CD4-positive, alpha-beta T cell treated with Interleukin-2 at 100 ng/mL for 4 hours (primary cell): ENCODE measurements at regions not wholly inside any gene's neighbourhood (a gene's known extent, or its start where the extent isn't known, plus 50 kb on each side); places are given as distances from the start of the nearest gene placed in this dataset.
"Not testable (repeated sequence)": the region's sequence is repeated elsewhere in the genome, so short reads cannot be mapped to it uniquely, and the experiment has no call there.

ENCODE experiments used
- DNase-seq: peaks from one replicate; pipeline ENCODE4 v3.0.0-alpha.2; 2020; ENCODE audit warnings: low spot score

DNA sequence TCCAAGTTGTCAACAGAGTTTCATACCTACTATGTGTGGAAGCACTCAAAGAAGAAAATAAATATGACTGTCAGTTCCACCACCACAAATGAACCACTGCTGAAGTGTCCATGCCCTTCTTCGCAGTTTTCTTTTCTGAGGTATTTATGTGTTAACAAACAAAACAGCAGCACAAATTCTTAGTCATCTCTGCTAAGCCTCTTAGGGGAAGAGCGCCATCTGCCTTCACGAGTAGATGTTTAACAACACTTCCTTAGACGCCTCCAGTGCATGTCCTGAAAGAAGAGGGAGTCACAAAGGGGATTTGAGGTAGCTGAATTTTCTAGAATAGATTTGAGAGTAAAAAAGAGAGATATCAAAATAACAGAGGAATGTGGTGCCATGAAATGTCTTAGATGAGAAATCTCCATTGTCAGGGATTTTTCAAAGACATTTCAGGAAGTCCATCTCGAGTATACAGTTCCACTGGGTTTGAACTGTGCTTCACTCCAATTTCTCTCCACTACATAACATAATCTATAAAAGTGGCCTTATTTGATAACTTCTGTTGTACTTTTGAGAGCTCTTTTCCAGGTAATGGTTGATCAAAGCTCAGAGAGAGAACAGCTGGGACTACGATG is 775.3 kb upstream of the POM121L12 start:
- DNase-seq, result no peak

DNA sequence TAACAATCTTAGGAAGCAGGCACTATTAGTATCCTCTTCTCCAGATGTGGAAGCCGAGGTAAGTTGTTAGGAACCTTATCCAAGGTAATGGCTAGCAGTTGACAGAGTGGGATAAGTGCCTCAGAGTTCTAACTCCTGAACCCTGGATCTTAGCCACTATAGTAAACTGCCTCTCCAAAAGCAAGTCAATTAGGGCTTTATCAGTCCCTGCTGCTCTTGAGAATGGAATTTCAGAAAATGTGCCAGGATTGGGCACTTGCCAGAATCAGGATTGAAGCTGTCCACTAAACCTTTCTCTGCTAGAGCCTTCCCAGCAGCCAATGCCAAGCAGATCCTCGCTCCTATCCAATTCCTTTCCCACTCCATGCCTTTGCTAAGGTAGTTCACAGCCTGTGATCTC is 777.5 kb upstream of the POM121L12 start:
- DNase-seq, result no peak

DNA sequence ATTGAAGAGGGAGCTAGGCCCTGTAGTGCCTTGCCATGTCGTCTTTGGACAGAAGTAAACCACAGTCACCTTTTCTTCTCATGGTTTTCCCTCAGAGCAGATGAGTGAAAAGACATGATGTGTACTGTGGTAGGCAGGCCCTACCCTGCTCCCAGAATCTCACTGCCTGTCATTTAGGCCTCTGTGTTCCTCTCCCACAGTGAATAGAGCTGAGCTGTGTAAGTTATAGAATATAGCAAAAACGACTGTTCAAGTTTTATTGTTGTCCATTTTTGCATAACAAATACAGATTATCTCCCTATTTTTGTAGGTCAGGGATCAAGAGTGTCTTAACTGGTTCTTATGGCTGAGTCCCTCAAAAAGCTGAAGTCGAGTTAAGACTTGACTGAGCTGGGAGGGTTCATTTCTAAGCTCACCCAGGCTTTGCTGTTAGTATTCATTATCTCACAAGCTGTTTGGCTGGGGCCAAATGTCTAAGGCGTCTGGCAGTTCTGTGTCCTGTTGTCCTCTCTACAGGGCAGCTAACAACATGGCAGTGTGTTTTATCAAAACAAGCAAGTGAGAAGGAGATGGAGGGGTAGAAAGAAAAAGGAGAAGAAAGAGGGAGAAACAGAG is 780.9 kb upstream of the POM121L12 start:
- no peak for DNase-seq

DNA sequence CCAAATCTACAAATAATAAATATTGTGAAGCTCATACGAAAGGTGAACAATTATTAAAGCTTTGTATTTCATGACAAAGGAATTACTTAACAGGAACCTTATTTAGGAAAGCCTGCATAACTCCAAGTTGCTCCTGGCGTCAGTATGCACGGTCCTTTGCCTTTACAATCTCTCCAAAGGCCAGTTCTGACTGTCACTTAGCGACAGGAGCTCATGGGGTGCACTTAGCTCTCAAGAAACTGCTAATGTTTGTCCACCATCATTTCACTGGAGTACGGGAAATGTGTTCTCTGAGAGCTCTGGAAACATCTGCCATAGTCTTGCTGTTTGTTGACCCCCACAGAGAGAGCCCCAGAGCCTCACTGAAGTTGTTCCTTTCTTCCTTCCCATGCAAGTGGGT is 781.5 kb upstream of the POM121L12 start:
- no peak for DNase-seq

DNA sequence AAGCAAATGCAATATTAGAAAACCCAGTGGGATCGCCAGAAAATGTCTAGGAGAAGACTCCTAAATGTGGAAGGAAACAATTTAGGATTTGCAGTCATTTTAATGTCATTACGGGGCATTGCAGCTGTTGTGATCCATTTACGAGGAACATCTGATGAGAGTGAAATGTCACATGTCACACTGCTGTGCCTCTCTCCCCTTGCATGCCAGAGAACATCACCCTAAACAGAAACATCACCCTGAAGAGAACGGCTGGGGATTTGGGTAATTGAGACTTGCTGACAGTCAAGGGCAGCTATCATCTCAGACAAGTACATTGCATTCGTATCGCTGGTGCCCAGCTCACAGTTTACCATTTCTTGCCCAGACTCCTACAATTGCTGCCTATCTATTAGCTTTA is 785.7 kb upstream of the POM121L12 start:
- DNase-seq, result no peak

DNA sequence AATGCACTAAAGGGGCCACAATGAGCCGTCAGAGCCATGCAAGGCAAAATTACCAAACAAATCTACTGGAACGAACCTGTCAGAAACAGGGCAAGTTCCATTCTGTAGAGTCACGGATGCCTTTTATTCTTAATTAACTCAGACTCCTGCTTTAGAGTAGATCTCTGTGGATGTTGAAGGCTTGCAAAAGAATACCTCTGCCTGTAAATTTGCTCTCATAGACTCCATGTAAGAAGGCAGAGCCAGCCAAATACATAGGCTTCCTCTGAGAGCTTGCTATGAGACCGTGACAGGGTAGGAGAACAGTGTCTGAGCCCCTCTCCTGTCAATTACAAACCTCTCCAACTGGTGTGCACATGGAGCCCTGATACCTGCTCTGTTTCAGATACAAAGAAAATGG is 787.9 kb upstream of the POM121L12 start:
- no peak for DNase-seq

DNA sequence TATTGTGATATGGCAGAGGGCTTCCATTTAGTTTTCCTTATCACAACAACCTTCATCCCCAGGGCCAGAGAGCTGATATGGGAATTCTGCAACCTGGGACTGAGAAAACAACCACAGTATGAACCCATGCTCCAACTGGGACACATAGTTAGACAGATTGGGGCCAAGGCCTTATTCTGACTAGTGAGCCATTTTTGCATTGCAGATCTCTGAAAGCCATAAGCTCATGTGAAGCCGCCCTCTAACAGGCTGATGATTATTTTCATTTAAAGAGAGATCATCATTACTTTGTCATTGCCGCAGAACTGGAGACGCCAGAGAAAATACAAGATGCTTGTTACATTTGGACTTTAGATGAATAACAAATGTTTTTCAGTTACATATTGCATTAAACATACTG is 791.7 kb upstream of the POM121L12 start:
- no peak for DNase-seq

DNA sequence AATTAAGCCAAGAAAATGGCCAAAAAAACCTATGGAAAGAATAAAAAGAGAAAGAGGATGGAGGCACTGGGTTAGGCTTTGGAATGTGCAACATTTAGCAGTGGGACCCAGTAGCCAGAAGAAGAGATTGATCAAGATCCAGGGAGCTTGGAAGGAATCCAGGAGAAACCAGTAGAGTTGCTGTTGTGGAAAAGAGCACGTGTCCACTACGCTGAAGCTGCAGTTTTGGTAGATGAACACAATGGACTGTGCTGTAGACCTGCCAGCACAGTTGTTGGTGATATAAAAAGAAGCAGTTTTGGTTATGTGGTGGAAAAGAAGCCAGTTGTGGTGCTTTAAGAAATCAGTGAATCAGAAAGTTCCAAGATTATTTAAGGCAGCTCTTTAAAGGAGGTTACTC is 802.2 kb upstream of the POM121L12 start:
- DNase-seq, result no peak

DNA sequence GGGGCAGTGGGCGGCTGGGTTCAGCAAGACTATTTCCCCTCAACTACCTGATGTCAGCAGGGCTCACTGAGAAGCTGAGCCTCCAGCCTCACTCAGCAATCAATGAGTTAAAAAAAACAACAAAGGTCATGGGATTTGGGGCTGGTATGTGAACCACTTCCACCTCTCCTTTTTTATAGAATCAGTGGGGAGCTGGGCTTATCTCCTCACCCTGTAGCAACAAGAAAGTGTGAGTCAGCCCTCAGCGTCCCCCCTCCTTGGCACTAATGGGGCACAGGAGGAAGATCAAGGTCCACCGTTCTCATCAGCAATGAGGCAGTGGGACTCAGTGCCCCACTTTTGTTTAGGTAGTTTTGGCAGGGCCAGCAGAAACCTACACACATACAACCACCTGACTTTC is 823.5 kb upstream of the POM121L12 start:
- DNase-seq, result no peak

DNA sequence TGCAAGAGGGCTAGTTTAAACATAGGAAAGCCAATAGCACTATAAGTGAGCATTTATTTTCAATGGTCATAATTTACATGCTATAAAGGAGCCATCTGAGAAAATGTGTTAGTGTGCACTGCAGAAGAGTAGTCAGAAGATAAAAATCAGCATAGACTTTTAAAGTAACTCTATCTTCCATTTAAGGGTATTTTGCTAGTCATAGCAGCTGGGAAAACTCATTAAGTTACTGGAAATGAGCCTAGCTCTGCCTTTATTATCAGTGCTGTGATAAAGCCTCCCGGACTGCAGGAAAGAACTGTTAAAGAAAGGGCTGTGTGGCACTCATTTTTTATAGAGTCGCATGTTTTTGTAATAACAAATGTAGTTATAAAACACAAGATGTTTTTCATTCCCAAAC is 825.8 kb upstream of the POM121L12 start:
- no peak for DNase-seq

DNA sequence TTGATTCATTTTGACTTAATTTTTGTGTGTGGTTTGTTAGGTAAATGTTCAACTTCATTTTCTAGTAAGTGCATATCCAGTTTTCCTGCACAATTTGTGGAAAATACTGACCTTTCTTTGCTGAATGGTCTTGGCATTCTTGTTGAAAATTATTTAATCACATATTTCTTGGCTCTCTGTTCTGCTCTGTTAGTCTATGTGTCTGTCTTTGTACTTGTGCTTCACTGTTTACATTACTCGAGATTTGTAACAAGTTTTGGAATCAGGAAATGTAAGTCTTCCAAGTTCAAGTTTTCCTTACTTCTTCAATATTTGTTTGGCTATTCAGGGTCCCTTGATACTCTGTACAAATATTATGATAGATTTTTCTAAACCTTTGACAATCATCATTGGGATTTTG is 838.2 kb upstream of the POM121L12 start:
- no peak for DNase-seq

DNA sequence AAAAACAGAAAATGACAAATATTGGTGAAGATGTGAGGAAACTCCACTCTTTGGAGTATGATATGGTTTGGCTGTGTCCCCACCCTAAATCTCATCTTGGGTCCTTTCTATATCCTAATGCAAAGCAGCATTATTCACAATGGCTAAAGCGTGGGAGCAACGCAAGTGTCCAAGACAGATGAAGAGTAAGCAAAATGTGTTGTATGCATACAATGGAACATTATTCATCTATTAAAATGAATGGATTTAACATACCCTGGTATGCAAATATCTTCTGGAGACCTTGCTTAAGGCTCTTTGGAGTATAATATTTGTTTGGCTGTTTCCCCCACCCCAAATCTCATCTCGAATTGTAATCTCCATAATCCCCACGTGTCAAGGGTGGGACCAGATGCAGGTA is 839.8 kb upstream of the POM121L12 start:
- no peak for DNase-seq

DNA sequence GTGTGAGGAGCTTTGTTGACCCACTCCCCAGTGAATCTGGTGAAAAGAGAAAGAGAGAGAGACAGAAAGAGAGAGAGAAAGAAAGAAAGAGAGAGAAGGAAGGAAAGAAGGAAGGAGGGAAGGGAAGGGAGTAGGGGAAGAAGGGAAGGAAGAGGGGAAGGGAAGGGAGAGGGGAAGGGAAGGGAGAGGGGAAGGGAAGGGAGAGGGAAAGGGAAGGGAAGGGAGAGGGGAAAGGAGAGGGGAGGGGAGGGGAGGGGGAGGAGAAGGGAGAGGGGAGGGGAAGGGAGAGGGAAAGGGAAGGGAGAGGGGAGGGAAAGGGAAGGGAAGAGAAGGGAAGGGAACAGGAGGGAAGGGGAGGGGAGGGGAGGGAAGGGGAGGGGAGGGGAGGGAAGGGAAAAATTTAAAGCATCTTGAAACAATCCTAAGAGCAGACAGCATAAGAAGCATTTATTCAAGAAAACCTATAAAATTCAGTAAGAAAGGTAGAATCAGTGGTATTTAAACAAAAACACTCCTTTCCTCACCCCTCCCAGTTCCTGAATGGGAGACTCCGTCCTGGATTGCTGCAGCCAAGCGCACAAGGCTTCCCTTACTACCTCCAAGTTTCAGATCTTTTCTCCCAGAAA is 846.2 kb upstream of the POM121L12 start:
- no peak for DNase-seq

DNA sequence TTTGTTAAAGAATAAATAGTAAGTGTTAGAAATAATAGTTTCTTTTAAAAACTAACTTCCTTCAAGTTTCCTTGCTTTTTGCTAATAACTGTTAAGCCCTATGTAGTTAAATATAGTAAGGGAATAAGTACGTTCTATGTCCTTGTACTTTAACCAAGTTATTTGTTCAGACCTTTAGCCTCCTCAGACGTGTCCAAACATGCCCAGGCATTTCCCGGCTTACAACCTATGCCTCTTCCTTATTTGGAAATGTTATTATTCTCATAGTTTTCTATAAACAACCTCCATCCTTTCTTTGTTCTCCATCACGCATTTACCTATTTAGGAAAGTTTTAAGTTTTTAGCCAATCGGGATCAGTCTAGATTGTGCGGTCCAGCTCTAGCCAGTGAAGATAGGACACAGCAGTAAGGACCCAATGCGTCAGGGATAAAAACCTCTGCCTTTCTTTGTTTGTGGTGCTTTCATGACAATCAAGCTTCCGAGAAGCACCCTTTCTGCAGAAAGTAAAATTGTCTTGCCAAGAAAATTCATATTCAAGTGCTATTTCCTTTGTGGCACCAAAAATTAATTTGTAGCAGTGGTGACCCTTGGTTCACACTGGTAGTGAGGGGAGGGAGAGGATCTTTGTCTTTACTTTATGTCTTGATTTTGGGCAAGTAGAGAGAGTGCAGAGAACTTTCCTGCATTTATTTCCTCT is 851.3 kb upstream of the POM121L12 start:
- no peak for DNase-seq

DNA sequence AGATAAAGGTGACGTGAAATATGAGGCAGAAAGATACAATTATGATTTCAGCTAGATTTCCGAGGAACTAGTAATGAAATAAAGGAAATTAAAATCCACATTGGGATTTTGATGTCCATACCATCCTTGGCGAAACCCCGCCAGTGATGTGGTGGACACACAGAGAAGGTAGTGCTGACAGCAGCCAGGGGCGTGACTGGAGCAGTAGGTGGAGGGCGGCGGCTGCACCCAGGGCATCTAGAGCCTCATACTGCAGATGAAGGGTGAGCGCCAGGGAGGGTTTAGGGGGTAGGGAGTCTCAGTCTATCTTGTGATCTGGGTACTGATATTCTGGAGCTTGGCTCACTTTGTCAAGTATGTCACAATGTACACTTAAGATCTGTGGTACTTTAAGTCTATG is 855.5 kb upstream of the POM121L12 start:
- DNase-seq, result no peak

DNA sequence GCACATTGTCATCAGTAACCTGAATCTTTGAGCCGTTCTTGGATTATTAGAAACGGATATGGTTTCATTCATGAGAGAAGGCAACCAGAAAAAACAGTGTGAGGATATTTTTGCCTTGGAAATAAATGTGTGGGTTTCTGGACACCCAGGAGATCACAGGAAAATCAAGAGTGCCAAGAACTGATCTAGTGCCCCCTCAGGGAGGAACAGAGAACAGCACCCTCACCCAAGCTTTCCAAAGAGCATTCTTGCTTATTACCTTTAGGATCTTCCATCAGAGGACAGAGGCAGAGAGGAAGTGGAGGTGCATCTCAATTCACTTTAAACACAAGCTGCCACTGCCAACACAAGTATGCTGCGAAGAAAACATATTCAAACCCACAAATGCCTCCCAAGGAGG is 851.5 kb upstream of the COBL start:
- no peak for DNase-seq

DNA sequence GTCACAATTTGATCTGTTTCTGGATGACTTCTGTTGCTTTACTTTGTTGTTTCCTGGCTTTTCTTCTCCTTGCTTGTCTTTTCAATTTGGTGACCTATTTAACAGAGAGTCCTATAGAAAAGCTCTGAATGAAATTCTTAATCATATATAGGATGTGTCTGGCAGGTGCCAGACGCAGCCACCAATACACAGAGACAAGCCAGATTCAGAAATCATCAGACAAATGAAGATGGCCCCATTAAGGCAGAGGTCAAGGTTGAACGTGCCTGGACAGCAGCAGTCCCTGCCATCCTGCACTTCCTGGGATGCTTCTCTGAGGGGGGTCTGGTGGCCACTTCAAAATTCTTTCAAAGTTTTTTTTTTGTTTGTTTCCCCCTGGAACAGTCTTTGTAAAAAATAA is 846.7 kb upstream of the COBL start:
- DNase-seq, result no peak

DNA sequence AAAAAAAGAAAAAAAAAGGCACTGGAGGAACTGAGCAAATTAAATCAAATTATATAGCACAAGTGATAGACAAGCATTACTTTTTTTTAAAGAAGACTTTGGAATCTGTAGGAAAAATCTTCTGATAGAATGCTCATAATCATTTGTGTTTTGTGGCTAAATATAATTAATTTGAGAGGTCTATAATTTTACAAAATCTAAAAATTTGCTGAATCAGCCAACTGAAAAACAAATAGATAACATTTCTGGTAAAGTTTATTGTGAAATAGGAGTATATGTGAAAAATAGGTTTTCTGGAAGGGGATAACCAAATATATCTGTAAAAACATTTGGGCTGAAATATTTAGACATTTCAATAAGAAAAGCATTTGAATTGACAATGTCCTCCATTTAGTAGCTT is 844.9 kb upstream of the COBL start:
- DNase-seq, result no peak

DNA sequence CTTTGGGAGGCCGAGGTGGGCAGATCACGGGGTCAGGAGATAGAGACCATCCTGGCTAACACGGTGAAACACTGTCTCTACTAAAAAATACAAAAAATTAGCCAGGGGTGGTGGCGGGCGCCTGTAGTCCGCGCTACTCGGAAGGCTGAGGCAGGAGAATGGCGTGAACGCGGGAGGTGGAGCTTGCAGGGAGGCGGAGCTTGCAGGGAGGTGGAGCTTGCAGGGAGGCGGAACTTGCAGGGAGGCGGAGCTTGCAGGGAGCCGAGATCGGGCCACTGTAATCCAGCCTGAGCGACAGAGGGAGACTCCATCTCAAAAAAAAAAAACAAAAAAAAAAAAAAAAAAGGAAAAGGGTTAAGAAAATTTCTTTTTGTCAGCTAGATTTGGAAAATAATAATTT is 842.8 kb upstream of the COBL start:
- DNase-seq, result not testable (repeated sequence)

DNA sequence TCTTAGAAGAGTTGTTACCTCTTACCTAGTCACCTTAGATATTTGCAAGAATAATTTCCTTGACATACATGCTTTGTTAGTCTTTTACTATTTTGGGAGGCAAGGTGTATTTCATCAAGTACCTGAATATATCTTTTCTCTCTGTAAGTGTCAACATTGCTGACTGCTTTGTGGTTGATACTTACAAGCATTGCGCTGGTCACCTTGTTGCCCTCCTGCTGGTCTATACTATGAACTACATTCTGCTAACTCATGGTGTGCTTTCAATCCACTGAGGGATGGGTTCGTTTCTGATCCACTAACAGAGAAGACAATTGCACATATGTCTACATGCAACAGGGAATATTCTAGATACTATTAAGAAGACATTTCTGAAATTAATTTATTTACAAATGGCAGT is 837.8 kb upstream of the COBL start:
- DNase-seq, result no peak

DNA sequence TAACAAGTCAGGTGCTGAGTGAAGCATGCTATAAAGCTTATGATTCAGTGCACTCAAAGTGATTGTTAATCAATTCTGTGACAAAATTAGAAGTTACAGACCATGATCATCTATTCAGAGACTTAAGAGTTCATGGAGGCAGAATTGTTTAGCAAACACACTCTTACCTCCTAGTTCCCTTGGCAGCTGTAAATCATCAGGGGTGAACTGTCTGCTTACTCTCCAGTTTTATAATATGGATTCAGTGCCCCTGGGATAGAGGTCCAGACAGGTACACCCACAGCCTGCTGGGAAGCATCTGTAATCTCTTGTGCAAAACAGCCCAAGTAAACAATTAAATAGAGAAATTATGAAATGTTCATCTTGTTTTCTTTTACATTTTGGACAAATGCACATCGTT is 835.0 kb upstream of the COBL start:
- DNase-seq, result no peak

DNA sequence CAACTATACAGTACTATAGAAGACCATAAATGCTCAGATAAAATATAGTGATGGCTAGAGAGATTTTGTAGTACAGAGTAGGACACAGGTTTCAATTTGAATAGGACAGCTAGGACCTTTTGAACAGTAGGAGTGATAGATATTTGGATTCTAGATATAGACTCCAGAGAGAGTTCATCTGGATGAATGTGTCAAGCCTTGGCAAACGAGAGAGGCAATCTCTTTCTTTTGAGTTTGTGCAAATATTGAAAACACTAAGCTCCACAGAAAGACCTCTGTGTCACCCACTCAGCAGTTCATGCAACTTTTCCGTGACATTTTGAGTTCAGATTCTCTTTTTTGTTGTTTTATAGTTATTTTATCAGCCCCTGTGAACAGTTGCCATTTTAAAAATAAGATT is 834.3 kb upstream of the COBL start:
- no peak for DNase-seq

DNA sequence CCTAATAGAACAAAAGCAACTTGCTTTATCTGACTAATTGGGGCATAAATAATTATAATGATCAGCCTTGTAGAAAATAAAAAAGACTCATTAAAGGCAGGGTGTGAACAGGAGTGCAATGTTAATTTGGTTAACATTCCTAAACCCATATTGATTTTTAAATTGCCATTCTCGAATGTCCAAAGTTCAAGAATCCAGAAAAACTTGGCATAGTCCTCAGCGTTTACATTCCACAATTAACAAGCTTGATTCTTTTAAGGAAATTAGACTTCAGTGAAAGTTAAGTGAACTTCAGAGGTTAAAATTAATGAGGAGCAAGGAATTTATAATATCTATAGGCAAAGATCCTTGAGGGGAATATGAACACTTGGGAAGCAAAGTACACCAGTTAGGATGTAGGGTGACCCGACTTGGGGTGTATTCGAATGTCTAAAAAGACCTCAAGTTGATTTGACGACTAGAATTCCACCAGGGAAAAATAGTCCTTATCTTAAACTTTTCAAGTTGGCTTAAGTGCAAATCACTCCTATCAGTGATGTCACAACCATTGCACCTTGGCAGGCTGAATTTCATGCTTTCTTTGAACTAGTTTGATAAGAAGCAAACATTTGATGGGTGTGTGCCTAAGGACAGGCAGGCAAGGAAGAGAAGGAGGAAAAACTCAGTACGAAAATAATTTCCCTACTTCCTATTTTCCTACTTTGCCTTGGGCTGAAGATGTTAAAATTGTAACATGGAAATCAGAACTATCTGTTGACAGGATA is 830.4 kb upstream of the COBL start:
- no peak for DNase-seq
